ENCODE measurements at regions not wholly inside any gene's neighbourhood (a gene's known extent, or its start where the extent isn't known, plus 50 kb on each side); places are given as distances from the start of the nearest gene placed in this dataset.

DNA sequence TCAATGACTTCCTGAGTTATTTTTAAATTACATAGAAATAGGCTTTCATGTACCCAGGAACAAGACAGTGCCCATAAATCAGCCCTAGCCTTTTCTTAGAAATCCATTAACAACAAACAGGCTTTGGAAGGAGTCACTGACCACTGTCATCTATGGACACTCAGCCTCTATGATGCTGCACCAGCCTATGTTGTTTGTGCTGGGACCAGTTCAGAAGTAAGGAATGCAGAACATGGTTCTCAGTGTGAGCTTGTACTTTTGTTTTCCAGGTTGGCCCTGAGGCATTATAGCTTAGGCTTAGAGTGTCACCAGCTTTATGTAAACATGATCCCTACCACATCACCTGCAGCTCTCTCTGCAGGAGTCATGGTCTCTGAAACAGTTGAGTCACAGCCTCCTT is 335.7 kb upstream of the CDH7 start:
- Histone ChIP-seq H3K9me3 (ENCODE audit: control insufficient read depth, insufficient read depth, low read depth, low read length) (no peaks in the 10 kb centered on the region), H3K27ac (ENCODE audit: low read depth, low read length) (no peak overlapping the region), H3K4me3 (ENCODE audit: low read depth, low read length) (no peak overlapping the region), H3K4me1 (ENCODE audit: control insufficient read depth, insufficient read depth, low read length) (peaks cover 8% of the 10 kb centered on the region; the same call in 1 of the 2 replicates), H3K9ac (ENCODE audit: low read length) (no peak overlapping the region), H3K27me3 (ENCODE audit: control insufficient read depth, insufficient read depth, low read length) (no peaks in the 10 kb centered on the region), H3K36me3 (ENCODE audit: control insufficient read depth, insufficient read depth, low read length) (no peaks in the 10 kb centered on the region)

DNA sequence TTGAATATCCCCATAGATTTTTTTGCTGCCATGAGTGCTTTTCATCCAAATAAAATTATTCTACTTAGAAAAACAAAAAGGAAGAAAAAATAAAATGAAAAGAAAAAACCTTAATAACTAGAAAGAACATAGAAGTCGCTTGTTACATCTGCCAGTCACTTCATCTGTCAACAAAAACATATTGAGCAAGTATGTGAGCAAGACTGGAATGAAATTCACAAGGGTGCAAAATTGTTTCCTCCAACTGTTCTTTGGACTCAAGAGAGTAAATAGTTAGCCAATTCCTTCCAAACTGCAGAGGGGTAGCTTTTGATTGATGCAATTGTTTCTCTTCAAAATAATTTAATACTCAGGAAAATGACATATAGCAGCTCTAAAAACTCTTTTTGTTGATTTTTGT is 336.3 kb upstream of the CDH7 start:
- H3K4me1 ChIP-seq (ENCODE audit: control insufficient read depth, insufficient read depth, low read length), result peaks cover 8% of the 10 kb centered on the region; the same call in 1 of the 2 replicates
- H3K9ac ChIP-seq (ENCODE audit: low read length), result no peak overlapping the region
- no peaks in the 10 kb centered on the region for H3K9me3 ChIP-seq (ENCODE audit: control insufficient read depth, insufficient read depth, low read depth, low read length)
- no peaks in the 10 kb centered on the region for H3K27me3 ChIP-seq (ENCODE audit: control insufficient read depth, insufficient read depth, low read length)
- no peak overlapping the region for H3K4me3 ChIP-seq (ENCODE audit: low read depth, low read length)
- H3K36me3 ChIP-seq (ENCODE audit: control insufficient read depth, insufficient read depth, low read length), result no peaks in the 10 kb centered on the region
- no peak overlapping the region for H3K27ac ChIP-seq (ENCODE audit: low read depth, low read length)

DNA sequence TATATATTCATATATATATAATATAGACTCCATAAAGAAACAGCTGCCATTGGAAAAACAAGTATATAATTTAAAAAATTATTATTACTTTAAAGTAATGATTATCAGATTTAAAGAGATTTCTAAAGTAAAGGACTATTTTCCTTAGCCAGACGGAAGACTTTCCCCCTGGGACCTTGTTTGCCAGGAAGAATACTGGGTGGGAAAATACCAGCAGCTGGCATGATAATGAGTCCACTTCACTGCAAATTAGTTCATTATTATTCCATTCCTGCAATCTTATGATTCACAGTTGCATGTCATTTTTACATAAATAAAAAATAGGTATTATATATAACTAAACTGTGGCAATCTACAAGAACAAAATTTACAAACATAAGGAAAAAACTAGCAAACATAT is 339.8 kb upstream of the CDH7 start:
- Histone ChIP-seq H3K4me1 (ENCODE audit: control insufficient read depth, insufficient read depth, low read length) (peaks cover 8% of the 10 kb centered on the region; the same call in 1 of the 2 replicates), H3K27me3 (ENCODE audit: control insufficient read depth, insufficient read depth, low read length) (no peaks in the 10 kb centered on the region), H3K27ac (ENCODE audit: low read depth, low read length) (no peak overlapping the region), H3K9me3 (ENCODE audit: control insufficient read depth, insufficient read depth, low read depth, low read length) (no peaks in the 10 kb centered on the region), H3K36me3 (ENCODE audit: control insufficient read depth, insufficient read depth, low read length) (no peaks in the 10 kb centered on the region), H3K4me3 (ENCODE audit: low read depth, low read length) (no peak overlapping the region), H3K9ac (ENCODE audit: low read length) (no peak overlapping the region)

GRCh38 chr18:65409261-65409660 is 341.6 kb upstream of the CDH7 start:
- H3K27ac ChIP-seq (ENCODE audit: low read depth, low read length), result no peak overlapping the region
- H3K9me3 ChIP-seq (ENCODE audit: control insufficient read depth, insufficient read depth, low read depth, low read length), result no peaks in the 10 kb centered on the region
- H3K4me3 ChIP-seq (ENCODE audit: low read depth, low read length), result no peak overlapping the region
- H3K27me3 ChIP-seq (ENCODE audit: control insufficient read depth, insufficient read depth, low read length), result no peaks in the 10 kb centered on the region
- no peak overlapping the region for H3K9ac ChIP-seq (ENCODE audit: low read length)
- no peaks in the 10 kb centered on the region for H3K36me3 ChIP-seq (ENCODE audit: control insufficient read depth, insufficient read depth, low read length)
- no peaks in the 10 kb centered on the region for H3K4me1 ChIP-seq (ENCODE audit: control insufficient read depth, insufficient read depth, low read length)

GRCh38 chr18:65403534-65403933 is 347.3 kb upstream of the CDH7 start:
- Histone ChIP-seq H3K4me3 (ENCODE audit: low read depth, low read length) (no peak overlapping the region), H3K9me3 (ENCODE audit: control insufficient read depth, insufficient read depth, low read depth, low read length) (no peaks in the 10 kb centered on the region), H3K27me3 (ENCODE audit: control insufficient read depth, insufficient read depth, low read length) (no peaks in the 10 kb centered on the region)

DNA sequence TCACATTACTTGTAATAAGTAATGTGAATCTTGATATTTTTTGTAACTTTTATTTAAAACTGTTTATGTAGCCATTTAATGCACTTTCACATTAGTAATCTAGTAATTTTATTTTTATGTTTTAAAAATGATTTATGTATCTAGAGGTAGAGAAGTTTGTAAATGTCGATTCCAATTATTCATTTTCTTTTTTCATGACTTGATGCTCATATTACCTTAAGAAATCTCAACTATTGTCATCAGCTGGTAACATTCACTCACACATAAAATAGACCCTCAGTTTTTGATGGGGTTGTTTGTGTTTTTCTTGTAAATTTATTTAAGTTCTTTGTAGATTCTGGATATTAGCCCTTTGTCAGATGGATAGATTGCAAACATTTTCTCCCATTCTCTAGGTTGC is 351.7 kb upstream of the CDH7 start:
- H3K27me3 ChIP-seq (ENCODE audit: control insufficient read depth, insufficient read depth, low read length), result no peaks in the 10 kb centered on the region
- no peaks in the 10 kb centered on the region for H3K9me3 ChIP-seq (ENCODE audit: control insufficient read depth, insufficient read depth, low read depth, low read length)
- no peak overlapping the region for H3K27ac ChIP-seq (ENCODE audit: low read depth, low read length)
- H3K4me3 ChIP-seq (ENCODE audit: low read depth, low read length), result no peak overlapping the region
- H3K9ac ChIP-seq (ENCODE audit: low read length), result no peak overlapping the region
- H3K4me1 ChIP-seq (ENCODE audit: control insufficient read depth, insufficient read depth, low read length), result no peaks in the 10 kb centered on the region
- no peaks in the 10 kb centered on the region for H3K36me3 ChIP-seq (ENCODE audit: control insufficient read depth, insufficient read depth, low read length)

More at GRCh38 chr18:65403534-65403933, 347.3 kb upstream of the CDH7 start:
- Histone ChIP-seq H3K4me1 (ENCODE audit: control insufficient read depth, insufficient read depth, low read length) (no peaks in the 10 kb centered on the region), H3K9ac (ENCODE audit: low read length) (no peak overlapping the region), H3K27ac (ENCODE audit: low read depth, low read length) (no peak overlapping the region), H3K36me3 (ENCODE audit: control insufficient read depth, insufficient read depth, low read length) (no peaks in the 10 kb centered on the region)

DNA sequence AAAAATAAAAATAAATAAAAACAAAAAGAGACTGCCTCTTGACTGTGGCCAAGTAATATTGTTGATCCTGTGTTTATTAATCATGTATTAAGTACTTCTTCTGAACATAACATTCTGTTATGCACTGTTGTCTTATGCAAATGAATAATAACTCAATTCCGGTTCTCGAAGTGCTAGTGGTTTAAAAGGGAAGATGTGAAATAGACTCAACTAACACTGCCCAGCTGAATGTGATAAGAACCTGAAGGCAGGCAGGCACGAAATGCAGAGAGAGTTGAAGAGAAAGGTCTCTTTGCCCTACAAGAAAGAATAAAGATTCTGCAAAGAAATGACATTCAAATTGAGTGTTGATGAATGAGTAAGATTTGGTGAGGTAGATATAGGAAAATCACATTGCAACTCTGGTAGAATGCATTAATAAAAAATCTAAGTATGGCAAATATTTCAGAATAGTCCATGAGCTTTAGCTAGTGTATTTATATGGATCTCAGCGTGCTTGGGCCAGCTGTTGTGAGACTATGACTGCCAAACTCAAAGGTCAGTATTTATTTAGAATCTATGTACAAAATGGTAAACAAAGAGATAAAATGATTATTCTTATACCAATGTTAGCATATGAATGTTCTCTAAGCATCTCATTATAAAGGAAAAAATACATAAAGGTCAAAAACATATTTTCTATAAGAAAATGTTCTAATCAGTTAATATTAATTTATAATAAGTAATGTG is 352.3 kb upstream of the CDH7 start:
- Histone ChIP-seq H3K4me1 (ENCODE audit: control insufficient read depth, insufficient read depth, low read length) (no peaks in the 10 kb centered on the region), H3K9me3 (ENCODE audit: control insufficient read depth, insufficient read depth, low read depth, low read length) (no peaks in the 10 kb centered on the region), H3K27ac (ENCODE audit: low read depth, low read length) (no peak overlapping the region), H3K36me3 (ENCODE audit: control insufficient read depth, insufficient read depth, low read length) (no peaks in the 10 kb centered on the region), H3K27me3 (ENCODE audit: control insufficient read depth, insufficient read depth, low read length) (no peaks in the 10 kb centered on the region), H3K9ac (ENCODE audit: low read length) (no peak overlapping the region), H3K4me3 (ENCODE audit: low read depth, low read length) (no peak overlapping the region)

DNA sequence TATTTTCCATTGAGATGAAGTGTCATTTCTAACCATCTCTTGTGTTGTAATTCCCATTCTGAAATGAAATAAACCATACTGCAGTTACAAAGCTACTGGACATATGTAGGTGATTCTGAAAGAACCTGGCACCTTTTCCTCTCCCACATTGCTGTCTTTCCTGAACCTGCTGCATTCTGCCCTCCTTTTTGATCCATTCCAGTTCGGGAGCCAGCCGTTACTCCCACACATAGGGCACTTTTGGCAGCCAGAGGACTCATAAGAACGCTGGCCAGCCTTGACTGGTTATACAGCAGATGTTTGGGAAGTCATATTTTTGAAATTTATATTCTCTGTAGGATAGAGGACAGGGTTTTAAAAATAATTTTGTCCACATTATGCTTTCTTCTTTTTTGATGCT is 369.8 kb upstream of the CDH7 start:
- H3K9ac ChIP-seq (ENCODE audit: low read length), result no peak overlapping the region
- no peak overlapping the region for H3K27ac ChIP-seq (ENCODE audit: low read depth, low read length)
- peaks cover 6% of the 10 kb centered on the region; the same call in 1 of the 2 replicates for H3K9me3 ChIP-seq (ENCODE audit: control insufficient read depth, insufficient read depth, low read depth, low read length)
- H3K4me3 ChIP-seq (ENCODE audit: low read depth, low read length), result no peak overlapping the region
- no peaks in the 10 kb centered on the region for H3K27me3 ChIP-seq (ENCODE audit: control insufficient read depth, insufficient read depth, low read length)
- no peaks in the 10 kb centered on the region for H3K4me1 ChIP-seq (ENCODE audit: control insufficient read depth, insufficient read depth, low read length)
- H3K36me3 ChIP-seq (ENCODE audit: control insufficient read depth, insufficient read depth, low read length), result no peaks in the 10 kb centered on the region

DNA sequence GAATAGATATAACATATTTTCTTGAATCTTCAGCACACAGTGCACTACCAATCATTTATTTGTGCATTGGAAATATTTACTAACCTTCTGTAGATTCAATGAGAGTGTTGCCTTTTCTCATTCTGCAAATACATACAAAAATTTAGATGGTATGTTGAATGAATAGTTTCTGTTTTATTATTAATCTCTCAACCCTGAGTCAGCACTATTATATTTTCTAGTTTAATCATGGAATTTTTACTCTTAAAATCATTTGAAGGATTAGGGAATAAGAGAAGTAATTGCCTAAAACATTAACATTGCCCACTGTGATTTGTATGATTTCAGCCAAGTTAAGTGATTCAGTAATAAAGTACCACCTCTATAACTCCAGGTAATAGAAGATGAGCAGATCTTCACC is 370.2 kb upstream of the CDH7 start:
- H3K27me3 ChIP-seq (ENCODE audit: control insufficient read depth, insufficient read depth, low read length), result no peaks in the 10 kb centered on the region
- no peaks in the 10 kb centered on the region for H3K36me3 ChIP-seq (ENCODE audit: control insufficient read depth, insufficient read depth, low read length)
- no peak overlapping the region for H3K4me3 ChIP-seq (ENCODE audit: low read depth, low read length)
- H3K27ac ChIP-seq (ENCODE audit: low read depth, low read length), result no peak overlapping the region
- H3K9me3 ChIP-seq (ENCODE audit: control insufficient read depth, insufficient read depth, low read depth, low read length), result 0 out of 2 replicates have a peak, but pooled peaks cover 2% of the 10 kb centered on the region
- H3K9ac ChIP-seq (ENCODE audit: low read length), result no peak overlapping the region
- H3K4me1 ChIP-seq (ENCODE audit: control insufficient read depth, insufficient read depth, low read length), result no peaks in the 10 kb centered on the region

GRCh38 chr18:65372904-65373303 is 377.9 kb upstream of the CDH7 start:
- Histone ChIP-seq H3K27ac (ENCODE audit: low read depth, low read length) (no peak overlapping the region), H3K4me1 (ENCODE audit: control insufficient read depth, insufficient read depth, low read length) (no peaks in the 10 kb centered on the region), H3K9ac (ENCODE audit: low read length) (no peak overlapping the region), H3K36me3 (ENCODE audit: control insufficient read depth, insufficient read depth, low read length) (no peaks in the 10 kb centered on the region), H3K9me3 (ENCODE audit: control insufficient read depth, insufficient read depth, low read depth, low read length) (no peaks in the 10 kb centered on the region), H3K4me3 (ENCODE audit: low read depth, low read length) (no peak overlapping the region), H3K27me3 (ENCODE audit: control insufficient read depth, insufficient read depth, low read length) (no peaks in the 10 kb centered on the region)

- peak overlapping the region; percentile 50 for H3K27ac ChIP-seq (ENCODE audit: low read depth, low read length)
These were observed 385.4 kb upstream of the CDH7 start for GRCh38 chr18:65365245-65365980.

More at GRCh38 chr18:65365245-65365980, 385.4 kb upstream of the CDH7 start:
- Histone ChIP-seq H3K4me1 (ENCODE audit: control insufficient read depth, insufficient read depth, low read length) (peaks cover 29% of the 10 kb centered on the region), H3K36me3 (ENCODE audit: control insufficient read depth, insufficient read depth, low read length) (no peaks in the 10 kb centered on the region), H3K9me3 (ENCODE audit: control insufficient read depth, insufficient read depth, low read depth, low read length) (no peaks in the 10 kb centered on the region), H3K9ac (ENCODE audit: low read length) (no peak overlapping the region), H3K27me3 (ENCODE audit: control insufficient read depth, insufficient read depth, low read length) (no peaks in the 10 kb centered on the region), H3K4me3 (ENCODE audit: low read depth, low read length) (no peak overlapping the region)

Measured in HUES6 (cell line).